Caco-2 (cell line): ENCODE measurements at regions not wholly inside any gene's neighbourhood (a gene's known extent, or its start where the extent isn't known, plus 50 kb on each side); places are given as distances from the start of the nearest gene placed in this dataset.

Source experiments
- BruUV-seq: library from RNA; stranded (reverse); fragments of 400-500 nt; replicated peaks from 2 replicates; lab custom pipeline; 2021; lab: Mats Ljungman, UMichigan
- CTCF ChIA-PET: fragments of 300-600 bp; sonication (Branson Sonifier 250); formaldehyde crosslinking; loops from one replicate; lab custom pipeline; 2022; ENCODE audit warnings: antibody characterized with exemption; lab: Charles Lee
- POLR2A ChIA-PET: fragments of 300-600 bp; sonication (Branson Sonifier 250); formaldehyde crosslinking; loops from one replicate; lab custom pipeline; 2022; ENCODE audit warnings: antibody characterized with exemption; lab: Charles Lee
- DNase-seq, 2 experiments: peaks; one replicate each; pipeline versions ENCODE4 v3.0.0 to v3.0.0-alpha.2; 2020 to 2022
- H3K27me3 ChIP-seq: replicated peaks from 2 replicates; pipeline ENCODE4 v1.6.0; 2011; ENCODE audit warnings: low read length; ENCODE audit not compliant: control insufficient read depth, insufficient read depth
- H3K36me3 ChIP-seq: 2 replicates; pipeline ENCODE4 v1.5.1; 2011; ENCODE audit warnings: low read length; ENCODE audit not compliant: control insufficient read depth, insufficient read depth
- H3K4me1 ChIP-seq: fragments of 250-450 bp; sonication (Bioruptor Pico); 2 replicates; pipeline ENCODE4 v1.5.1; 2020; ENCODE audit warnings: mild to moderate bottlenecking
- H3K4me3 ChIP-seq: 2 replicates; pipeline ENCODE4 v1.5.1; 2011; ENCODE audit warnings: low read depth, mild to moderate bottlenecking, control low read depth, low read length
- H3K9me3 ChIP-seq: fragments of 250-450 bp; sonication (Bioruptor Pico); 2 replicates; pipeline ENCODE4 v1.5.1; 2020; ENCODE audit warnings: mild to moderate bottlenecking, moderate library complexity
- H3K27ac Mint-ChIP-seq: one replicate; pipeline ENCODE4 v1.8.0; 2022; ENCODE audit warnings: mixed read lengths; ENCODE audit not compliant: unreplicated experiment
- H3K27me3 Mint-ChIP-seq: one replicate; pipeline ENCODE4 v1.8.0; 2022; ENCODE audit warnings: mixed read lengths; ENCODE audit not compliant: insufficient read depth, unreplicated experiment
- H3K36me3 Mint-ChIP-seq: one replicate; pipeline ENCODE4 v1.8.0; 2022; ENCODE audit warnings: mild to moderate bottlenecking, mixed read lengths; ENCODE audit not compliant: insufficient read depth, unreplicated experiment
- H3K4me1 Mint-ChIP-seq: one replicate; pipeline ENCODE4 v1.8.0; 2022; ENCODE audit warnings: low read depth, mixed read lengths; ENCODE audit not compliant: unreplicated experiment
- H3K4me3 Mint-ChIP-seq: one replicate; pipeline ENCODE4 v1.8.0; 2022; ENCODE audit warnings: mild to moderate bottlenecking, moderate library complexity, mixed read lengths; ENCODE audit not compliant: unreplicated experiment
- H3K9me3 Mint-ChIP-seq: one replicate; pipeline ENCODE4 v1.8.0; 2022; ENCODE audit warnings: mixed read lengths; ENCODE audit not compliant: unreplicated experiment
- intact Hi-C: fragments of 100-400 bp; cut with micrococcal nuclease; formaldehyde crosslinking; loops from one replicate; pipeline ENCODE4 v1.10.0; 2022; ENCODE audit not compliant: unreplicated experiment
- TF ChIP-seq, protein P1 (sequence below), 2 experiments: fragments of 200-600 bp in 1 of 2; IDR thresholded peaks; 1 replicate in 1 of 2; 2 replicates in 1 of 2; pipeline versions ENCODE4 v1.5.1 to v1.8.0; 2011 to 2022; ENCODE audit warnings: antibody characterized with exemption in 1 of 2, control low read depth in 1 of 2, inconsistent platforms in 1 of 2, low read depth in 1 of 2, low read length in 1 of 2, mild to moderate bottlenecking in 1 of 2, moderate library complexity in 1 of 2; ENCODE audit not compliant: insufficient read depth in 1 of 2, severe bottlenecking in 1 of 2, unreplicated experiment in 1 of 2

DNA sequence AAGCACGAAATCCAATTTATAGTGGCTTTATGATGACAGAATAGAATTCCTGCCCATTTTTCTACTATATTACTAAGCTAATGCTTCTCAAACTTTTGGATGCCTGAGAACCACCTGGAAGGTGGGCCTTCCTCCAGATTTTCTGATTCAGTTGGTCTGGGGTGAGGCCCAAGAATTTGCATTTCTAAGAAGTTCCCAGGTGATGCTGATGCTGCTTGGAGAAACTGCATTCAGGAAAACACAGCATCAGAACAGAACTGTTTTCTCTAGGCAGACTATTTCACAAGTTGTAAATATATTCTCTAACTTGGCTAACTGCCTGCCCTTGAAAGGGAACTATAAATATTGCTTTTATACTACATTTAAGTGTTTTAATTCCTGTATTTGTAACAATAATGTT is 644.9 kb upstream of the DPPA4 start:
- H3K27me3 ChIP-seq = no peaks in the 10 kb centered on the region
- H3K4me1 ChIP-seq = no peaks in the 10 kb centered on the region
- TF ChIP-seq, protein P1, sequence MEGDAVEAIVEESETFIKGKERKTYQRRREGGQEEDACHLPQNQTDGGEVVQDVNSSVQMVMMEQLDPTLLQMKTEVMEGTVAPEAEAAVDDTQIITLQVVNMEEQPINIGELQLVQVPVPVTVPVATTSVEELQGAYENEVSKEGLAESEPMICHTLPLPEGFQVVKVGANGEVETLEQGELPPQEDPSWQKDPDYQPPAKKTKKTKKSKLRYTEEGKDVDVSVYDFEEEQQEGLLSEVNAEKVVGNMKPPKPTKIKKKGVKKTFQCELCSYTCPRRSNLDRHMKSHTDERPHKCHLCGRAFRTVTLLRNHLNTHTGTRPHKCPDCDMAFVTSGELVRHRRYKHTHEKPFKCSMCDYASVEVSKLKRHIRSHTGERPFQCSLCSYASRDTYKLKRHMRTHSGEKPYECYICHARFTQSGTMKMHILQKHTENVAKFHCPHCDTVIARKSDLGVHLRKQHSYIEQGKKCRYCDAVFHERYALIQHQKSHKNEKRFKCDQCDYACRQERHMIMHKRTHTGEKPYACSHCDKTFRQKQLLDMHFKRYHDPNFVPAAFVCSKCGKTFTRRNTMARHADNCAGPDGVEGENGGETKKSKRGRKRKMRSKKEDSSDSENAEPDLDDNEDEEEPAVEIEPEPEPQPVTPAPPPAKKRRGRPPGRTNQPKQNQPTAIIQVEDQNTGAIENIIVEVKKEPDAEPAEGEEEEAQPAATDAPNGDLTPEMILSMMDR (IDR thresholded peaks at IDR 0.05; ENCODE audit: insufficient read depth in 1 of 2, low read depth in 1 of 2, low read length in 1 of 2, severe bottlenecking in 1 of 2, unreplicated experiment in 1 of 2) = no peak
- no peaks in the 10 kb centered on the region for H3K9me3 ChIP-seq
- POLR2A ChIA-PET = no interaction called here
- no peak for DNase-seq
- no peaks in the 10 kb centered on the region for H3K36me3 ChIP-seq
- intact Hi-C loops = no loop called here
- CTCF ChIA-PET = interaction anchor here (0.6 kb wide), 1 partner anchor 88 kb away, joined by 4 read pairs; no protein-coding TSS in a partner anchor
- no peaks in the 10 kb centered on the region for H3K9me3 Mint-ChIP-seq
- H3K36me3 Mint-ChIP-seq = no peaks in the 10 kb centered on the region
- H3K4me1 Mint-ChIP-seq = no peaks in the 10 kb centered on the region
- no TSS peak for BruUV-seq
- H3K4me3 Mint-ChIP-seq = no peak overlapping the region
- H3K27me3 Mint-ChIP-seq = no peaks in the 10 kb centered on the region
- no peak overlapping the region for H3K27ac Mint-ChIP-seq
- no peak overlapping the region for H3K4me3 ChIP-seq

DNA sequence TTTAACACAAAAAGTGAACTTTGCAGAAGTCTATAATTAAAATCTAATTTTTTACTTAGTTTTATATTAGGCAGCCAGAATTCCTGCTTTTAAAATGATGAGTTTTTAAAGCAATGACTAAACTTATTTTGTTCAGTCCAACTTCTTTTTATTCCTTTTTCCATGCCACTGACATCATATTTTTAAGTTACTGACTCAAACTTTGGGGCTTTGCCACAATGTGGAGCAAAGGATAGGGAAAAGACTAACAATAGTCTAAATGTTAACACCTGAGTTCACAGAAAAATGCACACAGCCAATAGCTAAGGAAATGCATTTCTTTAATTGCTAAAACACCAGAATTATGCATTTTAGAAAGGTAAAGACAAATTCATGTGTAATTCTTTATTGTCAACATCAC is 647.6 kb upstream of the DPPA4 start:
- H3K4me3 Mint-ChIP-seq = no peak overlapping the region
- POLR2A ChIA-PET = no interaction called here
- H3K27me3 ChIP-seq = no peaks in the 10 kb centered on the region
- no TSS peak for BruUV-seq
- no peaks in the 10 kb centered on the region for H3K4me1 Mint-ChIP-seq
- H3K4me1 ChIP-seq = no peaks in the 10 kb centered on the region
- no peaks in the 10 kb centered on the region for H3K9me3 ChIP-seq
- DNase-seq = no peak
- no peak overlapping the region for H3K4me3 ChIP-seq
- intact Hi-C loops = no loop called here
- TF ChIP-seq, protein P1 (IDR thresholded peaks at IDR 0.05; ENCODE audit: insufficient read depth in 1 of 2, low read depth in 1 of 2, low read length in 1 of 2, severe bottlenecking in 1 of 2, unreplicated experiment in 1 of 2) = no peak
- no peaks in the 10 kb centered on the region for H3K36me3 ChIP-seq
- no peaks in the 10 kb centered on the region for H3K36me3 Mint-ChIP-seq
- H3K9me3 Mint-ChIP-seq = no peaks in the 10 kb centered on the region
- CTCF ChIA-PET = no interaction called here
- H3K27ac Mint-ChIP-seq = no peak overlapping the region
- no peaks in the 10 kb centered on the region for H3K27me3 Mint-ChIP-seq

DNA sequence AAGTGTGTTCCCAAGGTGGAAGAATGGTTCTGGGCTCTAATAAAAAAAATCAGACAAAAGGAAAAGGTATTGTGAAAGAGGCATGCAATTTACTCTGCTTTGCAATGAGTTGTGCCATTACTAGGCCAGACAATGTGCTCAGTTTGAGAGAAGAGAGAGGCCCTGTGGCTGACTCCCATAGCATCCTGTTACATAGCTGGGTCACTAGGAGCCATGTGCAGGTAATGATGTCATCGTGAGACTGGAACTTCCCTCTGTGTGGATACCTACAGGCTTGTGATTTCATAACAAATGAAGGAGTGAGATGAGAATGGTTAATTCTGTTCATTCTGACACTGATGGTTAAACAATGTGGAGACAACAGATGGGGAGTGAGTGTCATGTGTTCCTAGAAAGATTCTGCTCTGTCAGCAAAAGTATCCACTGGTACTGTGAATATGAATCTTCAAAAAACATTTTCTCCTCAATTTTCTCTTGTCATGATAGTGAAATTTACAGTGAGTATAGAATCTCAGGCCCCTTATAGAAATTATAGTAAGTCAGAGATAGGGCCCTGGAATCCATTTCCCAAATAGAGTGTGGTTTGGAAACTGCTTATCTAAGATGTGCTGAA is 648.7 kb upstream of the DPPA4 start:
- no peaks in the 10 kb centered on the region for H3K36me3 ChIP-seq
- Mint-ChIP-seq H3K4me3 (no peak overlapping the region), H3K9me3 (no peaks in the 10 kb centered on the region), H3K27me3 (no peaks in the 10 kb centered on the region), H3K4me1 (no peaks in the 10 kb centered on the region), H3K36me3 (no peaks in the 10 kb centered on the region), H3K27ac (no peak overlapping the region)
- H3K4me3 ChIP-seq = no peak overlapping the region
- CTCF ChIA-PET = no interaction called here
- H3K27me3 ChIP-seq = no peaks in the 10 kb centered on the region
- H3K9me3 ChIP-seq = no peaks in the 10 kb centered on the region
- POLR2A ChIA-PET = no interaction called here
- no peak for DNase-seq
- BruUV-seq = no TSS peak
- TF ChIP-seq, protein P1 (IDR thresholded peaks at IDR 0.05; ENCODE audit: insufficient read depth in 1 of 2, low read depth in 1 of 2, low read length in 1 of 2, severe bottlenecking in 1 of 2, unreplicated experiment in 1 of 2) = no peak
- intact Hi-C loops = no loop called here
- no peaks in the 10 kb centered on the region for H3K4me1 ChIP-seq
